Nephron progenitor cell (in vitro differentiated cells): ENCODE measurements at regions not wholly inside any gene's neighbourhood (a gene's known extent, or its start where the extent isn't known, plus 50 kb on each side); places are given as distances from the start of the nearest gene placed in this dataset.

Source experiments
- DNase-seq: peaks from one replicate; pipeline ENCODE4 v3.0.0; 2021
- H3K27ac Mint-ChIP-seq: 2 replicates; pipeline ENCODE4 v1.8.0; 2021; ENCODE audit warnings: mild to moderate bottlenecking, moderate library complexity, mixed read lengths
- H3K27me3 Mint-ChIP-seq: 2 replicates; pipeline ENCODE4 v1.8.0; 2021; ENCODE audit warnings: mild to moderate bottlenecking, low read depth, mixed read lengths; ENCODE audit not compliant: poor library complexity
- H3K36me3 Mint-ChIP-seq: 2 replicates; pipeline ENCODE4 v1.8.0; 2021; ENCODE audit warnings: low read depth, mixed read lengths
- H3K4me1 Mint-ChIP-seq: 2 replicates; pipeline ENCODE4 v1.8.0; 2021; ENCODE audit warnings: mixed read lengths
- H3K4me3 Mint-ChIP-seq: 2 replicates; pipeline ENCODE4 v1.8.0; 2021; ENCODE audit warnings: mild to moderate bottlenecking, moderate library complexity, mixed read lengths
- H3K9me3 Mint-ChIP-seq: 2 replicates; pipeline ENCODE4 v1.8.0; 2021; ENCODE audit warnings: mild to moderate bottlenecking, moderate library complexity, mixed read lengths
- TF ChIP-seq, protein P1 (sequence below): fragments of 200-600 bp; sonication (generic); IDR thresholded peaks from 2 replicates; pipeline ENCODE4 v1.5.0; 2021; ENCODE audit warnings: antibody characterized with exemption

DNA sequence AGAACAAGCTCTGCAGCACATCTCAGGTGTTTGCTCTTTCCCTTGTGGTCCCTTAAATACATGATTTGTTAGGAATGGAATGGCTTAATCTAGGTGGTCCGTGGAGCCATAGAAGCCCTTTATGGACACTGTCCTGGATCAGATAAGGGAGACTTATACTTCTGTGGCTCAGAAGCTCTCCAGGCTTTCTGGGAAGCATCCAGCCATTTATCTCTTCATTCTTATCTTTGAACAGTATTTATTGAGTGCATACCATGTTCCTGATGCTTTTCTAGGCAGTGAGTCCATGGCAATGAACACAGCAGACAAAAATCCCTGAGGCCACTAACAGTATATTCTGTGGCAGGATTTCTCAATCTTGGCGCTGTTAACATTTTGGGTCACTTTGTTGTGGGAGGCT, 474.5 kb upstream of the EEF2KMT start:
- no peak for DNase-seq
- Mint-ChIP-seq H3K27me3 (peaks cover 21% of the 10 kb centered on the region), H3K36me3 (no peaks in the 10 kb centered on the region), H3K4me3 (no peak overlapping the region), H3K27ac (no peak overlapping the region), H3K9me3 (peaks cover 4% of the 10 kb centered on the region), H3K4me1 (no peaks in the 10 kb centered on the region)
- TF ChIP-seq, protein P1, sequence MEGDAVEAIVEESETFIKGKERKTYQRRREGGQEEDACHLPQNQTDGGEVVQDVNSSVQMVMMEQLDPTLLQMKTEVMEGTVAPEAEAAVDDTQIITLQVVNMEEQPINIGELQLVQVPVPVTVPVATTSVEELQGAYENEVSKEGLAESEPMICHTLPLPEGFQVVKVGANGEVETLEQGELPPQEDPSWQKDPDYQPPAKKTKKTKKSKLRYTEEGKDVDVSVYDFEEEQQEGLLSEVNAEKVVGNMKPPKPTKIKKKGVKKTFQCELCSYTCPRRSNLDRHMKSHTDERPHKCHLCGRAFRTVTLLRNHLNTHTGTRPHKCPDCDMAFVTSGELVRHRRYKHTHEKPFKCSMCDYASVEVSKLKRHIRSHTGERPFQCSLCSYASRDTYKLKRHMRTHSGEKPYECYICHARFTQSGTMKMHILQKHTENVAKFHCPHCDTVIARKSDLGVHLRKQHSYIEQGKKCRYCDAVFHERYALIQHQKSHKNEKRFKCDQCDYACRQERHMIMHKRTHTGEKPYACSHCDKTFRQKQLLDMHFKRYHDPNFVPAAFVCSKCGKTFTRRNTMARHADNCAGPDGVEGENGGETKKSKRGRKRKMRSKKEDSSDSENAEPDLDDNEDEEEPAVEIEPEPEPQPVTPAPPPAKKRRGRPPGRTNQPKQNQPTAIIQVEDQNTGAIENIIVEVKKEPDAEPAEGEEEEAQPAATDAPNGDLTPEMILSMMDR: no peak

DNA sequence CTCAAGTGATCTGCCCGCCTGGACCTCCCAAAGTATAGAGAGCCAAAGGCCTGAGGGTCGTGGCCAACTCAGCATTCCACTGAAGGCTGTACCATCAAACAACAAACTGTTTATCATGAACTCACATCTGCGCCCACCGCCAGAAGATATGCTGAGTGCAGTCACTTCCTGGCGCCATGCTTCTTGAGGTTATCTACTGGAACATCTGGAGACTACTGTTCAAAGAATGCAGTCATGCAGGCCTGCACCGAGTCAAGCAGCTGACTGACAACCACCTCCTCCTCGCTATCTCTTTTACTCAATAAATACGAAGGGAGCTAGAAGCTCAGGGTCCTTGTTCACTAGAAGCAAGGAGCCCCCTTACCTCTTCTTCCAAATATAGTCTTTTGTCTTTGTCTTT, 473.9 kb upstream of the EEF2KMT start:
- TF ChIP-seq, protein P1: no peak
- no peak for DNase-seq
- Mint-ChIP-seq H3K9me3 (peaks cover 4% of the 10 kb centered on the region), H3K4me3 (no peak overlapping the region), H3K4me1 (no peaks in the 10 kb centered on the region), H3K27me3 (peaks cover 21% of the 10 kb centered on the region), H3K36me3 (no peaks in the 10 kb centered on the region), H3K27ac (no peak overlapping the region)

DNA sequence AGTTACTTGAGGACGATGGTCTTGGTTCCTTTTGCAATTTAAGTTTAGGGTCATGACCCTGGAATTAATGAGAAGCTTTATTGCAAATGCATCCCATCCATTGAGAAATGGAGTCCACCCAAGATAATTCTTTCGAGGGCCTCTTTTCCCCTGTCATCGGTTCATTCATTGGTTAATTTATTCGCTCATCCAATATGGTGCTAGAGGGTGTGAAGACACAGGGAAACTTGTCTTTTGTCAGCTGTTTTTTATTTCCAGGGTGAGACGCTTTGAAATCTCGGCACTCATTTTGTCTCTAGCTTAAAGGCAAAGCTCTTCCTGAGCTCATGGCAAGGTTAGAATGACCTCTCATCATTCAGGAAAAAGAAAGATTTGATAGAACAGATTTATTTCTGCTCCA, 464.2 kb upstream of the EEF2KMT start:
- Mint-ChIP-seq H3K4me1 (peaks cover 7% of the 10 kb centered on the region), H3K27ac (no peak overlapping the region), H3K27me3 (peaks cover 6% of the 10 kb centered on the region), H3K36me3 (no peaks in the 10 kb centered on the region), H3K4me3 (no peak overlapping the region), H3K9me3 (no peaks in the 10 kb centered on the region)
- TF ChIP-seq, protein P1: no peak
- no peak for DNase-seq

DNA sequence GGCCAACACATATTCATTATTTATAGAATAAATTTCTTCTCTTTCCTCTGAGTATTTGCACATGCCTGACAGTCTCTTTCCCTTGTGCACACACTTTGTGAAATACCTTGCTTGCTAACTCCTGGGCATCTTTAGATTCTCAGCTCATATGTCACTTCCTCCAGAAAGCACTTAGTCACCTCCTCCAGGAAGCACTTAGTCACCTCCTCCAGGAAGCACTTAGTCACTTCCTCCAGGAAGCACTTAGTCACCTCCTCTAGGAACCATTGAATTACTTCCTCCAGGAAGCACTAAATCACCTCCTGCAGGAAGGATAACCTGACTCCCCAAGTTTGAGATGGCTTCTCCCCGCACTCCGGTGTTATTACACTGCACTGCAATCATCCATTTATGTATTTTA, 462.5 kb upstream of the EEF2KMT start:
- H3K27ac Mint-ChIP-seq: no peak overlapping the region
- TF ChIP-seq, protein P1: no peak
- H3K36me3 Mint-ChIP-seq: no peaks in the 10 kb centered on the region
- no peak overlapping the region for H3K4me3 Mint-ChIP-seq
- no peak for DNase-seq
- peaks cover 6% of the 10 kb centered on the region for H3K27me3 Mint-ChIP-seq
- no peaks in the 10 kb centered on the region for H3K9me3 Mint-ChIP-seq
- peaks cover 17% of the 10 kb centered on the region for H3K4me1 Mint-ChIP-seq

DNA sequence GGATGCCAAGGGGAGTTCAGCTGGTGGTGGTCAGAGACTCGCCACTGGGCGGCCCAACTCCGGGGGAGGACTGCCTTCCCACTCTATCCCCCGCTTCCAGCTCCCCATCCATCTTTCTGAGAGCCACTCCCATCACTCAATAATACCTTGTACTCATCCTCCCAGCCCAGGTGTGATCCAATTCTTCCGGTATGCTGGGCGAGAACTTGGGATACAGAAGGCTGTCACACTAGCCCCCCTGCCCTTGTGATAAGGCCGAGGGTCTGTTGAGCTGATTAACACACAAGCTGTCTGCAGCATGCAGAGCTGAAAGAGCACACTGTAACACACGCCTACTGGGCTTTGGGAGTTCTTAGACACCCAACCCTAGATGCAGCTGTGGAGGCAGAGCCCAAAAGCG, 460.4 kb upstream of the EEF2KMT start:
- peaks cover 17% of the 10 kb centered on the region for H3K4me1 Mint-ChIP-seq
- no peak overlapping the region for H3K27ac Mint-ChIP-seq
- no peaks in the 10 kb centered on the region for H3K27me3 Mint-ChIP-seq
- no peak for DNase-seq
- H3K9me3 Mint-ChIP-seq: no peaks in the 10 kb centered on the region
- no peaks in the 10 kb centered on the region for H3K36me3 Mint-ChIP-seq
- TF ChIP-seq, protein P1: no peak
- no peak overlapping the region for H3K4me3 Mint-ChIP-seq

DNA sequence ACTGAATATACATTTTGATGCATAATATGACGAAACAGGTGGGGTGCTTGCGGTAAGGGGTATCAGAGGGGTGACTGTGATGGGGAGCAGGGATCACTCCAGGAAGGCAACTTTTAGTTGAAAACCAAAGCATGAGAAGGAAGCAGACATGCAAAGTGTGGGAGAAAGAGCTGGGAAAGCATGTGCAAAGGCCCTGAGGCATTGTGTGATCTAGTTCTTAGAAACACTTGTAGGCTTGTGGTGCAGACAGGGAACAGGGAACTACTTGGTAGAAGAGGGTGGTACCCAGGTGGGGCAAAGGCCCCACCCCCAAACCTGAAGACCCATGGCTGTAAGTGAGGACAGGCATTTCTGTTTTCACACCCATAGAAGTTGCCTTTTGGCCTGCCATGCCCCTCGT, 459.9 kb upstream of the EEF2KMT start:
- no peak overlapping the region for H3K27ac Mint-ChIP-seq
- H3K4me3 Mint-ChIP-seq: no peak overlapping the region
- DNase-seq: no peak
- H3K9me3 Mint-ChIP-seq: no peaks in the 10 kb centered on the region
- H3K27me3 Mint-ChIP-seq: peaks cover 1% of the 10 kb centered on the region
- H3K36me3 Mint-ChIP-seq: no peaks in the 10 kb centered on the region
- H3K4me1 Mint-ChIP-seq: peaks cover 17% of the 10 kb centered on the region
- TF ChIP-seq, protein P1: no peak
